GM19238 (cell line): ENCODE measurements at regions not wholly inside any gene's neighbourhood (a gene's known extent, or its start where the extent isn't known, plus 50 kb on each side); places are given as distances from the start of the nearest gene placed in this dataset.

Experiments used
- DNase-seq: peaks from one replicate; pipeline ENCODE4 v3.0.0; 2011; ENCODE audit warnings: low spot score; ENCODE audit not compliant: insufficient read length

GRCh38 chr12:90274407-90274806 is 565.8 kb upstream of the ATP2B1 start:
- no peak for DNase-seq

- DNase-seq: no peak
Measured at GRCh38 chr12:90268574-90268973, 559.9 kb upstream of the ATP2B1 start.

GRCh38 chr12:90262251-90262650 is 553.6 kb upstream of the ATP2B1 start:
- no peak for DNase-seq

- DNase-seq: no peak
Measured at GRCh38 chr12:90261283-90261682, 552.6 kb upstream of the ATP2B1 start.

GRCh38 chr12:90260136-90260535 is 551.5 kb upstream of the ATP2B1 start:
- no peak for DNase-seq

- DNase-seq: no peak
Measured at GRCh38 chr12:90257927-90258624, 549.4 kb upstream of the ATP2B1 start.

- DNase-seq: no peak
Measured at GRCh38 chr12:90254796-90255195, 546.2 kb upstream of the ATP2B1 start.

- DNase-seq: peak; percentile 55
Measured at GRCh38 chr12:90253674-90254181, 545.1 kb upstream of the ATP2B1 start.

GRCh38 chr12:90253136-90253535 is 544.5 kb upstream of the ATP2B1 start:
- DNase-seq: no peak

- DNase-seq: no peak
Measured at GRCh38 chr12:90250766-90251165, 542.1 kb upstream of the ATP2B1 start.

- DNase-seq: no peak
Measured at GRCh38 chr12:90250042-90250441, 541.4 kb upstream of the ATP2B1 start.

- no peak for DNase-seq
Measured at GRCh38 chr12:90246688-90247087, 538.0 kb upstream of the ATP2B1 start.

GRCh38 chr12:90245391-90245790 is 536.8 kb upstream of the ATP2B1 start:
- DNase-seq: no peak

- DNase-seq: no peak
Measured at GRCh38 chr12:90244232-90244631, 535.6 kb upstream of the ATP2B1 start.

- no peak for DNase-seq
Measured at GRCh38 chr12:90243211-90243610, 534.6 kb upstream of the ATP2B1 start.

- DNase-seq: no peak
Measured at GRCh38 chr12:90239732-90240260, 531.2 kb upstream of the ATP2B1 start.

- DNase-seq: no peak
Measured at GRCh38 chr12:90238663-90239271, 530.1 kb upstream of the ATP2B1 start.

GRCh38 chr12:90237841-90238240 is 529.2 kb upstream of the ATP2B1 start:
- DNase-seq: no peak

- DNase-seq: no peak
Measured at GRCh38 chr12:90235642-90236041, 527.0 kb upstream of the ATP2B1 start.

- DNase-seq: no peak
Measured at GRCh38 chr12:90234472-90234871, 525.8 kb upstream of the ATP2B1 start.

GRCh38 chr12:90233168-90234100 is 524.8 kb upstream of the ATP2B1 start:
- DNase-seq: no peak
